HepG2 (cell line): ENCODE measurements at regions not wholly inside any gene's neighbourhood (a gene's known extent, or its start where the extent isn't known, plus 50 kb on each side); places are given as distances from the start of the nearest gene placed in this dataset.

Experiments used
- CHD2 ChIP-seq: IDR thresholded peaks from 2 replicates; pipeline ENCODE4 v1.6.1; 2011; ENCODE audit warnings: low read depth, low read length, improper control_type of control experiment
- FOSL2 ChIP-seq: sonication (generic); formaldehyde crosslinking; IDR thresholded peaks from 2 replicates; pipeline ENCODE4 v1.4.0; 2020; ENCODE audit warnings: missing genetic modification reagents
- MXI1 ChIP-seq: IDR thresholded peaks from 3 replicates; pipeline ENCODE4 v1.6.1; 2012; ENCODE audit warnings: low read depth, low read length, inconsistent platforms, borderline replicate concordance
- NFIC ChIP-seq: IDR thresholded peaks from 2 replicates; pipeline ENCODE4 v1.6.1; 2012; ENCODE audit warnings: mild to moderate bottlenecking, low read length, inconsistent platforms
- RAD21 ChIP-seq: fragments of 450-650 bp; formaldehyde crosslinking; IDR thresholded peaks from 2 replicates; pipeline ENCODE4 v1.5.0; 2020; ENCODE audit warnings: mild to moderate bottlenecking
- SETDB1 ChIP-seq: sonication (generic); formaldehyde crosslinking; IDR thresholded peaks from 2 replicates; pipeline ENCODE4 v1.5.1; 2020; ENCODE audit warnings: missing genetic modification reagents, mild to moderate bottlenecking, borderline replicate concordance
- SMAD3 ChIP-seq: sonication (generic); formaldehyde crosslinking; IDR thresholded peaks from 2 replicates; pipeline ENCODE4 v1.4.0; 2020; ENCODE audit warnings: missing genetic modification reagents
- ZNF510 ChIP-seq: sonication (generic); formaldehyde crosslinking; IDR thresholded peaks from 2 replicates; pipeline ENCODE4 v1.4.0; 2020; ENCODE audit warnings: low read depth, mild to moderate bottlenecking, missing genetic modification reagents
- ZNF607 ChIP-seq: sonication (generic); formaldehyde crosslinking; IDR thresholded peaks from 2 replicates; pipeline ENCODE4 v1.5.1; 2020; ENCODE audit warnings: missing genetic modification reagents, mild to moderate bottlenecking, borderline replicate concordance
- TF ChIP-seq, protein P1 (sequence below): sonication (generic); formaldehyde crosslinking; IDR thresholded peaks from 2 replicates; pipeline ENCODE4 v1.5.0; 2020; ENCODE audit warnings: mild to moderate bottlenecking, missing genetic modification reagents, moderate library complexity

DNA sequence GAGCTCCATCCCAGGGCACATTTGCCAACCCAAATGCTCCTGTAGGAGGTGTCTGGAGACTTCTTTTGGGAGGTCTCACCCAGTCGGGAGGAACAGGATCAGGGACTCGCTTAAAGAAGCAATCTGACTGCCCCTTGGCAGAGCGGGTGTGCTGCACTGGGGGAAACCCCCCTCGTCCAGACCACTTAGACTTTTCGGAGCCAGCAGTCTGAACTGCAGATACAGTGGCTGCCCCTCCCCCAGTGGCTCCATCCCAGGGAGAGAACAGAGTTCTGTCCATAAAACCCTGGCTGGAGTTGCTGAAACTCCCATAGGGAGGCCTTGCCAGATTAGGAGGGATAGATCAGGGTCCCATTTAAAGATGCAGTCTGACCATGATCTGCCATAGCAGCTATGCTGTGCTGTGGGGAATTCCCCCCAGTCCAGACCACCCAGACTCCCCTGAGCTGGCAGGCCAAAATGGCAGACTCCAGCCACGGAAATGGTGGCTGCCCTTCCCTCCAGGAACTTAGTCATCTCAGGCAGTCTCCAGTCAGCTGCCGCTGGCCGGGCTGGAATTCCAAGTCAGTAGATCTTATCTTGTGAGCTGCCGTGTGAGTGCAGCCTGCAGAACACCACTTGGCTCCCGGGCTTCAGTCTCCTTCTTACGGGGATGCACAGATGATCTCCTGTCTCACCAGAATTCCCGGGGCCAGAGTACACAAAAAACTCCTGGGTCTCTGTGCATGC is 278.1 kb upstream of the SASH1 start:
- TF ChIP-seq CHD2, result no peak
- no peak for TF ChIP-seq SETDB1
- TF ChIP-seq RAD21, result no peak
- no peak for TF ChIP-seq SMAD3 (CRISPR knock-in tag)
- TF ChIP-seq, protein P1, sequence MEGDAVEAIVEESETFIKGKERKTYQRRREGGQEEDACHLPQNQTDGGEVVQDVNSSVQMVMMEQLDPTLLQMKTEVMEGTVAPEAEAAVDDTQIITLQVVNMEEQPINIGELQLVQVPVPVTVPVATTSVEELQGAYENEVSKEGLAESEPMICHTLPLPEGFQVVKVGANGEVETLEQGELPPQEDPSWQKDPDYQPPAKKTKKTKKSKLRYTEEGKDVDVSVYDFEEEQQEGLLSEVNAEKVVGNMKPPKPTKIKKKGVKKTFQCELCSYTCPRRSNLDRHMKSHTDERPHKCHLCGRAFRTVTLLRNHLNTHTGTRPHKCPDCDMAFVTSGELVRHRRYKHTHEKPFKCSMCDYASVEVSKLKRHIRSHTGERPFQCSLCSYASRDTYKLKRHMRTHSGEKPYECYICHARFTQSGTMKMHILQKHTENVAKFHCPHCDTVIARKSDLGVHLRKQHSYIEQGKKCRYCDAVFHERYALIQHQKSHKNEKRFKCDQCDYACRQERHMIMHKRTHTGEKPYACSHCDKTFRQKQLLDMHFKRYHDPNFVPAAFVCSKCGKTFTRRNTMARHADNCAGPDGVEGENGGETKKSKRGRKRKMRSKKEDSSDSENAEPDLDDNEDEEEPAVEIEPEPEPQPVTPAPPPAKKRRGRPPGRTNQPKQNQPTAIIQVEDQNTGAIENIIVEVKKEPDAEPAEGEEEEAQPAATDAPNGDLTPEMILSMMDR, result no peak
- no peak for TF ChIP-seq ZNF510 (CRISPR knock-in tag)
- no peak for TF ChIP-seq FOSL2
- TF ChIP-seq ZNF607 (CRISPR knock-in tag), result no peak
- TF ChIP-seq NFIC, result no peak
- TF ChIP-seq MXI1, result no peak
